Neuronal stem cell (in vitro differentiated cells): ENCODE measurements at regions not wholly inside any gene's neighbourhood (a gene's known extent, or its start where the extent isn't known, plus 50 kb on each side); places are given as distances from the start of the nearest gene placed in this dataset.

ENCODE experiments used
- DNase-seq: peaks from one replicate; pipeline ENCODE4 v3.0.0-alpha.2; 2013; ENCODE audit warnings: low spot score
- H2AFZ ChIP-seq: one replicate; pipeline ENCODE4 v1.6.1; 2013; ENCODE audit warnings: mild to moderate bottlenecking, low read length, inconsistent platforms
- H2AK5ac ChIP-seq: 2 replicates; pipeline ENCODE4 v1.6.1; 2013; ENCODE audit warnings: low read depth, mild to moderate bottlenecking, inconsistent platforms, low read length, moderate library complexity, mixed read lengths
- H2BK120ac ChIP-seq: 2 replicates; pipeline ENCODE4 v1.6.1; 2013; ENCODE audit warnings: low read depth, mild to moderate bottlenecking, inconsistent platforms, low read length, moderate library complexity, mixed read lengths
- H2BK12ac ChIP-seq: one replicate; pipeline ENCODE4 v1.6.1; 2013; ENCODE audit warnings: low read length, inconsistent platforms
- H2BK15ac ChIP-seq: 2 replicates; pipeline ENCODE4 v1.6.1; 2013; ENCODE audit warnings: mild to moderate bottlenecking, low read length, inconsistent platforms, mixed read lengths
- H2BK5ac ChIP-seq: one replicate; pipeline ENCODE4 v1.6.1; 2013; ENCODE audit warnings: inconsistent platforms, mild to moderate bottlenecking, low read length, moderate library complexity
- H3K14ac ChIP-seq: one replicate; pipeline ENCODE4 v1.6.1; 2013; ENCODE audit warnings: low read length, inconsistent platforms
- H3K18ac ChIP-seq: 2 replicates; pipeline ENCODE4 v1.6.1; 2013; ENCODE audit warnings: low read length, inconsistent platforms
- H3K23ac ChIP-seq: 2 replicates; pipeline ENCODE4 v1.6.1; 2013; ENCODE audit warnings: low read depth, mild to moderate bottlenecking, mixed read lengths, low read length, inconsistent platforms; ENCODE audit not compliant: poor library complexity
- H3K27ac ChIP-seq: replicated peaks from 3 replicates; pipeline ENCODE4 v1.5.1; 2013; ENCODE audit warnings: low read length, inconsistent platforms
- H3K27me3 ChIP-seq, 3 experiments: 2 replicates each; pipeline ENCODE4 v1.6.1; 2013; ENCODE audit warnings: low read length in 3 of 3, mild to moderate bottlenecking in 2 of 3, inconsistent platforms in 1 of 3, low read depth in 1 of 3, mixed read lengths in 1 of 3, moderate library complexity in 1 of 3; ENCODE audit not compliant: control insufficient read depth in 3 of 3, insufficient read depth in 3 of 3
- H3K36me3 ChIP-seq, 2 donors: replicated peaks in 1 of 2; 2 replicates each; pipeline ENCODE4 v1.6.1; 2013; ENCODE audit warnings: low read length in 2 of 2; ENCODE audit not compliant: control insufficient read depth in 2 of 2, insufficient read depth in 2 of 2
- H3K4ac ChIP-seq: 2 replicates; pipeline ENCODE4 v1.6.1; 2013; ENCODE audit warnings: inconsistent platforms, mild to moderate bottlenecking, low read length, moderate library complexity
- H3K4me1 ChIP-seq, 2 donors: 1 replicate in 1 of 2; 2 replicates in 1 of 2; pipeline ENCODE4 v1.6.1; 2013; ENCODE audit warnings: low read length in 2 of 2, low read depth in 1 of 2; ENCODE audit not compliant: control insufficient read depth in 2 of 2, insufficient read depth in 1 of 2
- H3K4me2 ChIP-seq: one replicate; pipeline ENCODE4 v1.6.1; 2013; ENCODE audit warnings: mild to moderate bottlenecking, low read length, inconsistent platforms; ENCODE audit not compliant: insufficient read depth, poor library complexity, severe bottlenecking
- H3K4me3 ChIP-seq, 2 donors: 2 replicates each; pipeline ENCODE4 v1.5.1; 2013; ENCODE audit warnings: low read length in 2 of 2, mild to moderate bottlenecking in 2 of 2, inconsistent platforms in 1 of 2, moderate library complexity in 1 of 2
- H3K79me1 ChIP-seq: one replicate; pipeline ENCODE4 v1.6.1; 2013; ENCODE audit warnings: low read depth, mild to moderate bottlenecking, inconsistent platforms, low read length, moderate library complexity
- H3K9ac ChIP-seq: one replicate; pipeline ENCODE4 v1.6.1; 2013; ENCODE audit warnings: mild to moderate bottlenecking, low read depth, low read length, inconsistent platforms; ENCODE audit not compliant: poor library complexity
- H3K9me3 ChIP-seq, 2 donors: replicated peaks in 1 of 2; 2 replicates each; pipeline versions ENCODE3 to v1.6.1; 2013; ENCODE audit warnings: low read length in 2 of 2, mild to moderate bottlenecking in 2 of 2, inconsistent platforms in 1 of 2, low read depth in 1 of 2, mixed read lengths in 1 of 2, moderate library complexity in 1 of 2; ENCODE audit not compliant: control insufficient read depth in 2 of 2, insufficient read depth in 1 of 2
- H4K8ac ChIP-seq: one replicate; pipeline ENCODE4 v1.6.1; 2013; ENCODE audit warnings: low read depth, mild to moderate bottlenecking, inconsistent platforms, low read length, moderate library complexity
- H4K91ac ChIP-seq: one replicate; pipeline ENCODE4 v1.6.1; 2013; ENCODE audit warnings: low read length, low read depth, mild to moderate bottlenecking, inconsistent platforms; ENCODE audit not compliant: poor library complexity
- WGBS, 2 donors: extraction: QIAGEN DNeasy Blood & Tissue Kit; methylation state at CpG; one replicate each; pipeline ENCODE4 v1.1.7; 2013; ENCODE audit warnings: missing lambda C conversion rate in 2 of 2, mixed read lengths in 1 of 2; ENCODE audit not compliant: insufficient read length in 2 of 2, insufficient replicate concordance in 1 of 2; ENCODE audit errors: extremely low coverage in 2 of 2; 5-methylcytosine and 5-hydroxymethylcytosine counted together

DNA sequence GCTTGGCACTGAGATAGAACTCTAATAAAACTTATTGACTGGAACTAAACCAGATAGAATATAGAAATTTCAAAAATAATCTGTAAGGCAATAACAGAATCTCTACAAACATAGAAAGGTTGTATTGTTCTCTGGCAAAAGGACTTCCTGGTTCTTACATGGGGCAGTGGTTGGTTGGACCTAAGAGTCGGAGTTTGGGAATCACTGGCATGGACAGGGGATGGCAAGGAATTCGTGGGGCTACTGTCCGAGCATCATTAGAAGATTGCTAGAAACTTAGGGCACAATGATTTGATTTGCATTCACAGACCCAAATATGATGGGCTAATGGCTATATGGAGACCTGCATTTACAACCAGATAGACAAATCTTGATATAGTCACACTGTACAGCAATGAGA lies 103.8 kb upstream of the GOT2 start:
- H3K27ac ChIP-seq, result no peak overlapping the region
- no peak overlapping the region for H2BK5ac ChIP-seq
- no peak overlapping the region for H3K14ac ChIP-seq
- H3K4me3 ChIP-seq, result no peak overlapping the region
- no CpG with 5 or more reads among the region's 3 CpGs for WGBS, 2 donors
- H3K79me1 ChIP-seq, result no peaks in the 10 kb centered on the region
- H2BK15ac ChIP-seq, result no peak overlapping the region
- H2BK120ac ChIP-seq, result no peak overlapping the region
- no peak overlapping the region for H4K91ac ChIP-seq
- H3K36me3 ChIP-seq, result no peaks in the 10 kb centered on the region
- H2AK5ac ChIP-seq, result no peak overlapping the region
- no peak overlapping the region for H2BK12ac ChIP-seq
- H3K4me1 ChIP-seq, result no peaks in the 10 kb centered on the region
- H3K4me2 ChIP-seq, result no peak overlapping the region
- H4K8ac ChIP-seq, result no peak overlapping the region
- no peak overlapping the region for H2AFZ ChIP-seq
- no peak overlapping the region for H3K23ac ChIP-seq
- no peaks in the 10 kb centered on the region for H3K9me3 ChIP-seq
- H3K9ac ChIP-seq, result no peak overlapping the region
- no peaks in the 10 kb centered on the region for H3K27me3 ChIP-seq
- no peak overlapping the region for H3K4ac ChIP-seq
- H3K18ac ChIP-seq, result no peak overlapping the region
- no peak for DNase-seq

DNA sequence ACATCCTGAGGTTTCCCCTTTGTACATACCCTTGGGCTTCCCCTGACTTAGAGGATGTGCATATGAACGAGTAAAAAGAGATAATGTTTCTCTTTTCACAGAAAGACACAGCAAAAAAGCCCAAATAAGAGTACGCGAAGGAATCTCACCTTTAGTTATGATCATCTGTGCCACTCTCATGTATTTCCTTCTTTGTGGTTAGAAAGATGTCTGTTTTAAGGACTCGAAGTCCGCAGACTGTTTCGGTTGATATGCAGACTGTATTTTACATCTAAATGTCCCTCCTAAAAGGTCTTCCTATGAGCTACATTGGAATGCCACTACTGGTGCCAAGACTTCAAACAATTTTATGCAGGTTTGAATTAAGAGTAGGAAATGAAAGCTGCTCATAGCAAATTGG lies 102.3 kb upstream of the GOT2 start:
- Histone ChIP-seq H3K36me3 (no peaks in the 10 kb centered on the region), H4K91ac (no peak overlapping the region), H3K14ac (no peak overlapping the region), H3K27ac (no peak overlapping the region), H3K4me3 (no peak overlapping the region), H3K4ac (no peak overlapping the region), H3K4me1 (no peaks in the 10 kb centered on the region), H2BK120ac (no peak overlapping the region), H3K18ac (no peak overlapping the region), H3K79me1 (no peaks in the 10 kb centered on the region), H2AK5ac (no peak overlapping the region), H3K4me2 (no peak overlapping the region), H4K8ac (no peak overlapping the region), H3K23ac (no peak overlapping the region), H2BK15ac (no peak overlapping the region), H2AFZ (no peak overlapping the region), H3K9me3 (no peaks in the 10 kb centered on the region), H2BK12ac (no peak overlapping the region), H3K27me3 (no peaks in the 10 kb centered on the region), H3K9ac (no peak overlapping the region), H2BK5ac (no peak overlapping the region)
- DNase-seq, result no peak
- no CpG with 5 or more reads among the region's 6 CpGs for WGBS, 2 donors

DNA sequence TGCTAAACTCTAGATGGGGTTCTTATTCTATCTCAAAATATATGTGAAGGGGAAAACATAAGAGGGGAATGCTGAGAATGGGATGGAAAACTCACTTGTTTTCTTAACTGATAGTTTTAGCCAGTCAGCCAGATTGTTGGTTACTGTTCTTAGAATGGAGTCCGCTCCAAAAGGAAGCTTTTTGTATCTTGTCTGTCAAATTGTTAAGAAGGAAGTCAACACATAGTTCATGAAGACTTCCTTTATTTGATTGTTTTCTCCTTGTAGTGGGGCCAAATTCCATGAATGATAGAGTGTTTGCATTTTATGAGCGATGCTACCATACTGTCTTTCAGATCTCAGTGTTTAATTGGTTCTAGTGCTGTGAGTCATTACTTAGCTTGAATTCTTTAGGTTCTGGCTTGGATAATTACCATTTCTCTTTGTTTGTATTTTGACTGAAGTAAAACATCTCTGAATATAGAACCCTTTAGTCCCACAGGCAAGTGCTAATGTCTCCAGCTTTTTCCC lies 98.3 kb upstream of the GOT2 start:
- Histone ChIP-seq H3K79me1 (no peaks in the 10 kb centered on the region), H4K91ac (no peak overlapping the region), H3K4me1 (peaks cover 0 to 2% of the 10 kb centered on the region in 2 donors), H3K4me2 (no peak overlapping the region), H4K8ac (no peak overlapping the region), H3K23ac (no peak overlapping the region), H3K9ac (no peak overlapping the region), H3K27ac (no peak overlapping the region), H3K27me3 (no peaks in the 10 kb centered on the region), H2BK12ac (no peak overlapping the region), H2AK5ac (no peak overlapping the region), H2BK15ac (no peak overlapping the region), H3K36me3 (no peaks in the 10 kb centered on the region), H2BK5ac (no peak overlapping the region), H3K4me3 (no peak overlapping the region), H3K9me3 (no peaks in the 10 kb centered on the region), H2BK120ac (no peak overlapping the region), H2AFZ (no peak overlapping the region), H3K4ac (no peak overlapping the region), H3K14ac (no peak overlapping the region), H3K18ac (no peak overlapping the region)
- no CpG with 5 or more reads among the region's 2 CpGs for WGBS, 2 donors
- no peak for DNase-seq

DNA sequence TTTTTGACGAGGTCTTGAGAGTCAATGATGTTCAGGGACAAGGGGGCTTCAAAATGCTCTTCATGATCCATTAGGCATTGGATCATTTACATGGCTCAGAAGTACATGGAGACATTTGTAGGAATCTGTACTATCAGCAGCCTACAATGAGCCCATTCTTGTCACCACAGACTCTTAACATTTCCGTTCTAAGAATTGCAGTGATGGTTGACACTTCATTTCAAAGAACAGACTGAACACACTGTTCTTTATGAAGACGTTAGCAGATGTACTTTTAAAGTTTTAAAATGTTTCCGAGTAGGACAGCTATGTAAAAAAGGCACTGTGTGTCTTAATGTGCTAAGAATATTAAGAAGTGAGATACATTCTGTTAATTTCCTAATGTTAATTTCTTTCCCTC lies 97.3 kb upstream of the GOT2 start:
- Histone ChIP-seq H2AFZ (no peak overlapping the region), H2BK12ac (no peak overlapping the region), H3K14ac (no peak overlapping the region), H3K4me1 (peaks cover 0 to 2% of the 10 kb centered on the region in 2 donors), H3K4me3 (no peak overlapping the region), H3K27me3 (no peaks in the 10 kb centered on the region), H3K9ac (no peak overlapping the region), H3K18ac (no peak overlapping the region), H3K4me2 (no peak overlapping the region), H3K36me3 (no peaks in the 10 kb centered on the region), H2AK5ac (no peak overlapping the region), H3K79me1 (no peaks in the 10 kb centered on the region), H2BK15ac (no peak overlapping the region), H2BK5ac (no peak overlapping the region), H4K91ac (no peak overlapping the region), H3K4ac (no peak overlapping the region), H3K27ac (no peak overlapping the region), H4K8ac (no peak overlapping the region), H3K9me3 (no peaks in the 10 kb centered on the region), H2BK120ac (no peak overlapping the region), H3K23ac (no peak overlapping the region)
- no peak for DNase-seq
- WGBS, 2 donors, result no CpG with 5 or more reads among the region's 4 CpGs
